Coronary artery (tissue), 2 donors: ENCODE measurements at regions not wholly inside any gene's neighbourhood (a gene's known extent, or its start where the extent isn't known, plus 50 kb on each side); places are given as distances from the start of the nearest gene placed in this dataset.

Experiments used
- DNase-seq: peaks from one replicate; pipeline ENCODE4 v3.0.0-alpha.2; 2017; ENCODE audit warnings: low spot score
- H3K27ac ChIP-seq, 2 donors: fragments of 200-600 bp; sonication (generic); one replicate each; pipeline ENCODE4 v1.5.1; 2016 to 2019
- H3K4me3 ChIP-seq: fragments of 200-600 bp; sonication (generic); 2 replicates; pipeline ENCODE4 v1.5.1; 2016; ENCODE audit warnings: mild to moderate bottlenecking, moderate library complexity
- CTCF ChIP-seq: fragments of 200-600 bp; sonication (generic); IDR thresholded peaks from one replicate; pipeline ENCODE4 v1.5.1; 2019; ENCODE audit warnings: antibody characterized with exemption

GRCh38 chr3:72126441-72127223 is 341.7 kb upstream of the PROK2 start:
- no peak for DNase-seq
- TF ChIP-seq CTCF, result no peak
- H3K4me3 ChIP-seq, result no peak overlapping the region
- H3K27ac ChIP-seq, result no peak overlapping the region

GRCh38 chr3:72123908-72124441 is 339.0 kb upstream of the PROK2 start:
- peak; percentile 79 for DNase-seq
- no peak overlapping the region for H3K4me3 ChIP-seq
- H3K27ac ChIP-seq, result peak overlapping the region in 1 of 2 donors; percentile 15
- TF ChIP-seq CTCF, result no peak

GRCh38 chr3:72120806-72121778 is 336.1 kb upstream of the PROK2 start:
- no peak for TF ChIP-seq CTCF
- no peak for DNase-seq
- H3K4me3 ChIP-seq, result no peak overlapping the region
- no peak overlapping the region for H3K27ac ChIP-seq

- no peak overlapping the region for H3K27ac ChIP-seq
- DNase-seq, result no peak
- no peak for TF ChIP-seq CTCF
- no peak overlapping the region for H3K4me3 ChIP-seq
These were observed 335.1 kb upstream of the PROK2 start for GRCh38 chr3:72120039-72120438.

GRCh38 chr3:72118628-72119027 is 333.7 kb upstream of the PROK2 start:
- no peak for TF ChIP-seq CTCF
- Histone ChIP-seq H3K27ac (no peak overlapping the region), H3K4me3 (no peak overlapping the region)
- no peak for DNase-seq

- no peak for DNase-seq
- Histone ChIP-seq H3K27ac (no peak overlapping the region), H3K4me3 (no peak overlapping the region)
- no peak for TF ChIP-seq CTCF
These were observed 331.3 kb upstream of the PROK2 start for GRCh38 chr3:72116226-72116625.
